Hematopoietic multipotent progenitor cell (in vitro differentiated cells): ENCODE measurements at regions not wholly inside any gene's neighbourhood (a gene's known extent, or its start where the extent isn't known, plus 50 kb on each side); places are given as distances from the start of the nearest gene placed in this dataset.

ENCODE experiments used
- DNase-seq, 3 donors: peaks; one replicate each; pipeline ENCODE4 v3.0.0-alpha.2; 2011 to 2015; ENCODE audit warnings: low read depth in 2 of 3, low spot score in 2 of 3

- DNase-seq: no peak
Measured at GRCh38 chr5:39850291-39850690, 425.5 kb upstream of the DAB2 start.

- no peak for DNase-seq
Measured at GRCh38 chr5:39846144-39846543, 421.4 kb upstream of the DAB2 start.

GRCh38 chr5:39843767-39844166 lies 419.0 kb upstream of the DAB2 start:
- no peak for DNase-seq

- no peak for DNase-seq
Measured at GRCh38 chr5:39835371-39835770, 410.6 kb upstream of the DAB2 start.

- no peak for DNase-seq
Measured at GRCh38 chr5:39829441-39829840, 404.7 kb upstream of the DAB2 start.

- DNase-seq: no peak
Measured at GRCh38 chr5:39826051-39826450, 401.3 kb upstream of the DAB2 start.

GRCh38 chr5:39825301-39825700 lies 400.5 kb upstream of the DAB2 start:
- DNase-seq: no peak

- no peak for DNase-seq
Measured at GRCh38 chr5:39822020-39822419, 397.2 kb upstream of the DAB2 start.

GRCh38 chr5:39816866-39817265 lies 392.1 kb upstream of the DAB2 start:
- no peak for DNase-seq

GRCh38 chr5:39816156-39816845 lies 391.5 kb upstream of the DAB2 start:
- no peak for DNase-seq

- no peak for DNase-seq
Measured at GRCh38 chr5:39815711-39816110, 390.9 kb upstream of the DAB2 start.

GRCh38 chr5:39811381-39811780 lies 386.6 kb upstream of the DAB2 start:
- DNase-seq: no peak

GRCh38 chr5:39808656-39809055 lies 383.9 kb upstream of the DAB2 start:
- DNase-seq: no peak

- no peak for DNase-seq
Measured at GRCh38 chr5:39801306-39801705, 376.5 kb upstream of the DAB2 start.

- no peak for DNase-seq
Measured at GRCh38 chr5:39800042-39800601, 375.3 kb upstream of the DAB2 start.

GRCh38 chr5:39799242-39799641 lies 374.5 kb upstream of the DAB2 start:
- DNase-seq: no peak

- DNase-seq: no peak
Measured at GRCh38 chr5:39794513-39795210, 369.9 kb upstream of the DAB2 start.

GRCh38 chr5:39785410-39785809 lies 360.6 kb upstream of the DAB2 start:
- no peak for DNase-seq

- no peak for DNase-seq
Measured at GRCh38 chr5:39783756-39784421, 359.1 kb upstream of the DAB2 start.

GRCh38 chr5:39780347-39780746 lies 355.6 kb upstream of the DAB2 start:
- DNase-seq: no peak

- DNase-seq: no peak
Measured at GRCh38 chr5:39779831-39780230, 355.1 kb upstream of the DAB2 start.
